Transverse colon (tissue), 4 donors: ENCODE measurements at regions not wholly inside any gene's neighbourhood (a gene's known extent, or its start where the extent isn't known, plus 50 kb on each side); places are given as distances from the start of the nearest gene placed in this dataset.

Source experiments
- DNase-seq: peaks from one replicate; pipeline ENCODE4 v3.0.0-alpha.2; 2019
- H3K27ac ChIP-seq, 4 donors: fragments of 200-600 bp; sonication (generic); 2 replicates each; pipeline ENCODE4 v1.5.1; 2016 to 2018; ENCODE audit warnings: inconsistent platforms in 4 of 4
- H3K27me3 ChIP-seq: fragments of 200-600 bp; sonication (generic); 2 replicates; pipeline ENCODE4 v1.5.1; 2017; ENCODE audit warnings: inconsistent platforms
- H3K36me3 ChIP-seq, 4 donors: fragments of 200-600 bp; sonication (generic); 2 replicates each; pipeline ENCODE4 v1.5.1; 2017 to 2019; ENCODE audit warnings: inconsistent platforms in 4 of 4
- H3K4me1 ChIP-seq, 4 donors: fragments of 200-600 bp; sonication (generic); 2 replicates each; pipeline ENCODE4 v1.5.1; 2017 to 2020; ENCODE audit warnings: inconsistent platforms in 4 of 4
- H3K4me3 ChIP-seq, 4 donors: fragments of 200-600 bp; sonication (generic); 1 replicate in 1 of 4; 2 replicates in 3 of 4; pipeline versions ENCODE4 v1.5.1 to v1.6.1; 2017 to 2019; ENCODE audit warnings: inconsistent platforms in 4 of 4
- H3K9me3 ChIP-seq, 2 donors: fragments of 200-600 bp; sonication (generic); 2 replicates each; pipeline ENCODE4 v1.5.1; 2017 to 2019; ENCODE audit warnings: inconsistent platforms in 2 of 2
- EP300 ChIP-seq: sonication (generic); formaldehyde crosslinking; IDR thresholded peaks from one replicate; pipeline ENCODE4 v1.6.1; 2017; ENCODE audit warnings: antibody characterized with exemption, low read depth
- POLR2A ChIP-seq: fragments of 450-650 bp; IDR thresholded peaks from one replicate; pipeline ENCODE4 v1.6.1; 2016; ENCODE audit warnings: antibody characterized with exemption, mild to moderate bottlenecking, moderate library complexity
- POLR2AphosphoS5 ChIP-seq, 3 donors: sonication (generic); formaldehyde crosslinking; IDR thresholded peaks; one replicate each; pipeline ENCODE4 v1.6.1; 2016; ENCODE audit warnings: antibody characterized with exemption in 3 of 3
- WGBS, 2 donors: methylation state at CpG; one replicate each; pipeline ENCODE4 v1.1.5; 2018; ENCODE audit warnings: low coverage in 1 of 2; 5-methylcytosine and 5-hydroxymethylcytosine counted together
- in situ Hi-C, 4 donors: fragments of 200-750 bp; cut with MboI; loops; one replicate each; pipeline versions ENCODE4 v1.15.0 to v1.15.1; 2017; ENCODE audit warnings: low sequenced_read_pairs in 3 of 4, low pct_ligation_motif_present in 1 of 4, low pct_unique_long_range_greater_than_20kb in 1 of 4
- intact Hi-C: fragments of 100-400 bp; cut with DNase I; formaldehyde crosslinking; loops from one replicate; pipeline ENCODE4 v1.15.1; 2023; ENCODE audit warnings: low total_unique reads
- TF ChIP-seq, protein P1 (sequence below), 5 experiments: fragments of 200-600 bp in 3 of 5; fragments of 450-650 bp in 2 of 5; sonication (generic) in 3 of 5; IDR thresholded peaks; 1 replicate in 2 of 5; 2 replicates in 3 of 5; pipeline ENCODE4 v1.5.1; 2016 to 2017; ENCODE audit warnings: antibody characterized with exemption in 5 of 5, inconsistent platforms in 3 of 5, mild to moderate bottlenecking in 2 of 5, moderate library complexity in 1 of 5

DNA sequence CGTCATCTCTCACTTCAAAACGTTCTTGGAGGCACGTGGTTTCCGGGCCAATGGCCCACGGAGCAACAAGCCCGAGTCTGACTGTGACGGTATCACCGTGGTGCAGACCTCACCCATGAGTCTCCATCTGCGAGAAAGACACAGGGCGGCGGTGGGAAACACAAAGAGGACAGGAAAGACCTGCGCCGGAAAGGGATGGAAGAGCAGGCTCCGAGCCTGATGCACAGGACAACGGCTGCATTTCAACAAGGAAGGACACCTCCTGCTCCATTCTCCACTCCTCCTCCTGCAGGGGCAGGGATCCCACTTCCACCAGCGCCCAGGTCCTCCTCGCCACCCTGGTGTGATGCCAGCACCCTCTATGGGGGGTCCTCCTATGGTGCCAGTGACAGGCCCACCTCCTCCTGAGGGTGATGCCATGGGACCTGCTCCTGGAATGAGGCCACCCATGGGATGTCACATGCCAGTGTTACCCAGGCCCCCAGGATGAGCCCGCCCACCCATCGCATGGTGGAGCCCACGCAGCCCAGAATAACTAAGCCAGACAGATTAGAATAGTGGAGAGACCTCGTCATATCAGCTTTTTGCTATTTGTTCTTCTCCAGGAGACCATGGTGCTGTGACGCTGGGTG is 73.0 kb upstream of the PCSK6 start:
- 76 to 83% methylated on average over 3 to 22 of the region's 22 CpGs for WGBS, 2 donors

DNA sequence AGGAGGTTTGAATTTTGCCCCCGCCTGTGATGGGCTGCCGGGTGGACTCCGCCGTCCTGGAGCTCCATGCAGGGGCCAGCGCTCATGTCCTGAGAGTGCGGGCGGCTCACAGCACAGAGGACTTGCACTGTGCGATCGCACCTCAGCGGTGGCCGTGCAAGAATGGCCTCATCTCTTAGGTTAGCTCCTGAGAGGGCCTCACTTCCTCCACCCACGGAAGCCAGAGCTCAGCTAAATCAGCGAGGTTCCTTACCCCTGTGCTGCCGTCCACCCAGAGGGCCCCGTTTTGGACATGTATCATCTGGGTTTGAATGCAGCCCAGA is 72.0 kb upstream of the PCSK6 start:
- no peak overlapping the region for H3K27ac ChIP-seq
- TF ChIP-seq POLR2A: no peak
- TF ChIP-seq POLR2AphosphoS5 (IDR thresholded peaks at IDR 0.05): no peak
- no peak for TF ChIP-seq EP300
- TF ChIP-seq, protein P1, sequence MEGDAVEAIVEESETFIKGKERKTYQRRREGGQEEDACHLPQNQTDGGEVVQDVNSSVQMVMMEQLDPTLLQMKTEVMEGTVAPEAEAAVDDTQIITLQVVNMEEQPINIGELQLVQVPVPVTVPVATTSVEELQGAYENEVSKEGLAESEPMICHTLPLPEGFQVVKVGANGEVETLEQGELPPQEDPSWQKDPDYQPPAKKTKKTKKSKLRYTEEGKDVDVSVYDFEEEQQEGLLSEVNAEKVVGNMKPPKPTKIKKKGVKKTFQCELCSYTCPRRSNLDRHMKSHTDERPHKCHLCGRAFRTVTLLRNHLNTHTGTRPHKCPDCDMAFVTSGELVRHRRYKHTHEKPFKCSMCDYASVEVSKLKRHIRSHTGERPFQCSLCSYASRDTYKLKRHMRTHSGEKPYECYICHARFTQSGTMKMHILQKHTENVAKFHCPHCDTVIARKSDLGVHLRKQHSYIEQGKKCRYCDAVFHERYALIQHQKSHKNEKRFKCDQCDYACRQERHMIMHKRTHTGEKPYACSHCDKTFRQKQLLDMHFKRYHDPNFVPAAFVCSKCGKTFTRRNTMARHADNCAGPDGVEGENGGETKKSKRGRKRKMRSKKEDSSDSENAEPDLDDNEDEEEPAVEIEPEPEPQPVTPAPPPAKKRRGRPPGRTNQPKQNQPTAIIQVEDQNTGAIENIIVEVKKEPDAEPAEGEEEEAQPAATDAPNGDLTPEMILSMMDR (IDR thresholded peaks at IDR 0.05): no peak
- in situ Hi-C loops (no loop called here), intact Hi-C loops (no loop called here)
- 86% methylated on average over 15 of the region's 15 CpGs; no CpG with 5 or more reads in 1 of the 2 donors for WGBS, 2 donors
- no peak for DNase-seq
- H3K9me3 ChIP-seq: no peaks in the 10 kb centered on the region
- H3K4me1 ChIP-seq: no peaks in the 10 kb centered on the region
- H3K4me3 ChIP-seq: no peak overlapping the region
- no peaks in the 10 kb centered on the region for H3K36me3 ChIP-seq
- peaks cover under 1% of the 10 kb centered on the region for H3K27me3 ChIP-seq

More for the DNA sequence above, 73.0 kb upstream of the PCSK6 start:
- intact Hi-C loops (no loop called here), in situ Hi-C loops (no loop called here)
- no peak for DNase-seq
- Histone ChIP-seq H3K27ac (no peak overlapping the region), H3K36me3 (no peaks in the 10 kb centered on the region), H3K27me3 (peaks cover 3% of the 10 kb centered on the region), H3K4me1 (no peaks in the 10 kb centered on the region), H3K4me3 (no peak overlapping the region), H3K9me3 (no peaks in the 10 kb centered on the region)
- TF ChIP-seq EP300 (no peak), POLR2A (no peak), POLR2AphosphoS5 (IDR thresholded peaks at IDR 0.05) (no peak)
- TF ChIP-seq, protein P1 (IDR thresholded peaks at IDR 0.05): no peak

DNA sequence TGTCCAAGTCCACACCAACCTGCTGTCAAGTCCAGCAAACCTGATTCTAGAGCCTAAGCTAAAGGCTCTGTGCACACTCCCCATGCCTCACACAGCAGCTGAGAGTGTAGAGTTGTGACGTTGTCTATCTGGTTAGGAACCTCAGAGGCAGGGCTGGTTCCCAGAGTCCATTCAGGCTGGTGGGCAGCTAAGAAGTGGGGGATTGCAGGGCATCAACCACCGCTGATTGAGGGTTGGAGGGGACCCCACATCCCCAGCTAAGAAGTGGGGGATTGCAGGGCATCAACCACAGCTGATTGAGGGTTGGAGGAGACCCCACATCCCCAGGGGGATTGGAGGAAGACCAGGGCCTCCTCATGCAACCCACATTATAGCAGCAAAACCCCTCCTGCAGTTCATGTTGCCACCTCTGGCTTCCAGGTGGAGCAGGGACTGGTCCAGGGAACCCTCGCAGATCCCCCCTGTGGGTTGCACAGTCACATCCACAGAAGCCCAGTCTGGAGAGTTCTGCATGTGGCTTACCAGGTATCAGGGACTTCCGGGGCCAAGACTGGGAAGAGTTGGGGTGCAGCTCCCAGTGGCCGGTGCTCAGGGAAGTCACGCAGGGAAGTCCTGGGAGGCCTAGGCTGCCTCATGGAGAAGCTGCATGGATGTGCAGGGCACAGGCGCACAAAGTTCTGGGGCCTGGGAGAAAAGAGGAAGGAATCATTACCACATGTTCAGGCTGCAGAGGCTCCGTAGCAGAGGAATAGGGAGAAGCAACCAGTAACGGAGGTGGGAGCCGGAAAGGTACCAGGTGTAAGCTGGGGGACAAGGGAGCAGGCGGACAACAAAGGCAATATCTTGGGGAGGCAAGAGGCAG is 71.4 kb upstream of the PCSK6 start:
- H3K27me3 ChIP-seq: no peaks in the 10 kb centered on the region
- H3K27ac ChIP-seq: no peak overlapping the region
- intact Hi-C loops (no loop called here), in situ Hi-C loops (no loop called here)
- no peak overlapping the region for H3K4me3 ChIP-seq
- no peaks in the 10 kb centered on the region for H3K4me1 ChIP-seq
- H3K36me3 ChIP-seq: no peaks in the 10 kb centered on the region
- 92% methylated on average over 10 of the region's 11 CpGs; no CpG with 5 or more reads in 1 of the 2 donors for WGBS, 2 donors
- DNase-seq: no peak
- TF ChIP-seq POLR2A (no peak), EP300 (no peak), POLR2AphosphoS5 (IDR thresholded peaks at IDR 0.05) (no peak)
- TF ChIP-seq, protein P1 (IDR thresholded peaks at IDR 0.05): no peak
- no peaks in the 10 kb centered on the region for H3K9me3 ChIP-seq

DNA sequence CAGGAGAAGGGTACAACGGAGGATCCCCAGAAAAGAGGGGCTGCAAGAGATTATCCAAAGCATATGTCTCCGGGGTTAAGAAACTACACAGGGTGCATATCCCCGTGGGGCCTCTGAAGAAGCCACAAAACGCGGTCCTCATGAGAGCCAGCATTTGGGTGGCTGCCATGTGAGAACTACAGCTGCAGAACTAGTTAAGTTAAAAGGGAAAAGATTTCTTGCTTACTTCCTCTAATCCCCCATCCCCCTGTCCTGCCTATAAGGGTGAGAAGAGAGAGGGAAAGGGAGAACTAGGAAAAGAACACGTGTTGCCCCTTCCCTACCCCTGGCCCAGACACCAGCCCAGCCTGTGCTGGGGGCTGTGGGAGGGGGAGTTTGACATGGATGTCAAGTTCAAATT is 70.4 kb upstream of the PCSK6 start:
- Histone ChIP-seq H3K27me3 (no peaks in the 10 kb centered on the region), H3K4me3 (no peak overlapping the region), H3K4me1 (no peaks in the 10 kb centered on the region), H3K9me3 (no peaks in the 10 kb centered on the region), H3K27ac (no peak overlapping the region), H3K36me3 (no peaks in the 10 kb centered on the region)
- 25% methylated on average over 6 of the region's 6 CpGs; no CpG with 5 or more reads in 1 of the 2 donors for WGBS, 2 donors
- intact Hi-C loops (no loop called here), in situ Hi-C loops (no loop called here)
- DNase-seq: no peak
- TF ChIP-seq EP300 (no peak), POLR2AphosphoS5 (IDR thresholded peaks at IDR 0.05) (no peak), POLR2A (no peak)
- TF ChIP-seq, protein P1 (IDR thresholded peaks at IDR 0.05): no peak
